ENCODE measurements at regions not wholly inside any gene's neighbourhood (a gene's known extent, or its start where the extent isn't known, plus 50 kb on each side); places are given as distances from the start of the nearest gene placed in this dataset.
A peak's percentile ranks its signal among the peaks of the same experiment; 100 is the strongest.

DNA sequence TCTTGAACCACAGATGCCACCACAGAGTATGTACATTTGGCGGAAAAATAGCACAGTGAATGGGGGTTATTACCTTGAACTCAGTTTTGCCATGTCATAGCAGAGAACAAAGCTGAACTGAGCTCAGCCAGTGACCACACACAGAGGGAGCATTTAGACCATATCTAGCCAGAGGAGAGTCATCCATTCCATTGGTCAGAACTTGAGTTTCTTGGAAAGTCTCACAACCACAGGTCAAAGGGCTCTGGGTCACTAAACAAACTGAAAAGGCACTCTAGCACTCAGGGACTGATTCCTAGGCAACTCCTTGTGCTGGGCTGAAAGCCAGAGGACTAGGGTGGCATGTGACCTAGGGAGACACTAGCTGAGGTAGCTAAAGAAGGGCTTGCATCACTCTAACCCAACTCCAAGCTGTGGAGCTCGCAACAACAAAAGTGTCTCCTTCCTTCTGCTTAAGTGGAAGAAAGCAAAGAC is 239.7 kb upstream of the SEMA3D start:
- no peak for TF ChIP-seq CTCF (IDR thresholded peaks at IDR 0.05)
- no peak for DNase-seq (ENCODE audit: low spot score)
- Mint-ChIP-seq H3K4me1 (ENCODE audit: low read depth) (no peaks in the 10 kb centered on the region), H3K4me3 (ENCODE audit: unreplicated experiment) (no peak overlapping the region), H3K9me3 (ENCODE audit: low read depth) (peaks cover 13% of the 10 kb centered on the region), H3K36me3 (ENCODE audit: low read depth) (peaks cover 2% of the 10 kb centered on the region), H3K27ac (ENCODE audit: unreplicated experiment) (no peak overlapping the region), H3K27me3 (ENCODE audit: low read depth) (no peaks in the 10 kb centered on the region)

DNA sequence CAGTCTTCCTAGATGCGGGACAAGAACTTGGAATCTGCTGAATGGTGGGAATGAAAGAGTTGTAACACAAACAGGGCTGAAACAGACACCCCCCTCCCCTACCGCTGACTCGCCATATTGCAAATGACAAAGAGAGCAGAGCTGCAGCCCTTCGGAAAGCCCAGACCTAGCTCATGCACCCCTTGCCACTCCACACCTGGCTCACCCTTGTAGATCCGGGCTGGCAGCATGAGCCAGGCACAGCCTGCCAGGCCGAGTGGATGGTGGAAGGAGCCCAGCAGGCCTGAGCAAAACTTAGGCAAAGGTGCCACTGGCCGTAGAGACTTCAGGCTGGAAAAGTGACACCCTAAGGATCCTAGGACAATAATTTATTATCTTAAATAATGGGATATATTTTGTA is 237.4 kb upstream of the SEMA3D start:
- TF ChIP-seq CTCF (IDR thresholded peaks at IDR 0.05), result no peak
- DNase-seq (ENCODE audit: low spot score), result peak; percentile 48
- Mint-ChIP-seq H3K36me3 (ENCODE audit: low read depth) (no peaks in the 10 kb centered on the region), H3K4me1 (ENCODE audit: low read depth) (no peaks in the 10 kb centered on the region), H3K27me3 (ENCODE audit: low read depth) (no peaks in the 10 kb centered on the region), H3K9me3 (ENCODE audit: low read depth) (peaks cover under 1% of the 10 kb centered on the region), H3K4me3 (ENCODE audit: unreplicated experiment) (no peak overlapping the region), H3K27ac (ENCODE audit: unreplicated experiment) (no peak overlapping the region)

- Mint-ChIP-seq H3K9me3 (ENCODE audit: low read depth) (no peaks in the 10 kb centered on the region), H3K27ac (ENCODE audit: unreplicated experiment) (no peak overlapping the region), H3K36me3 (ENCODE audit: low read depth) (no peaks in the 10 kb centered on the region), H3K27me3 (ENCODE audit: low read depth) (no peaks in the 10 kb centered on the region), H3K4me3 (ENCODE audit: unreplicated experiment) (no peak overlapping the region), H3K4me1 (ENCODE audit: low read depth) (no peaks in the 10 kb centered on the region)
- TF ChIP-seq CTCF (IDR thresholded peaks at IDR 0.05), result no peak
- peak; percentile 70 for DNase-seq (ENCODE audit: low spot score)
These were observed 236.5 kb upstream of the SEMA3D start for GRCh38 chr7:85423209-85423895.

DNA sequence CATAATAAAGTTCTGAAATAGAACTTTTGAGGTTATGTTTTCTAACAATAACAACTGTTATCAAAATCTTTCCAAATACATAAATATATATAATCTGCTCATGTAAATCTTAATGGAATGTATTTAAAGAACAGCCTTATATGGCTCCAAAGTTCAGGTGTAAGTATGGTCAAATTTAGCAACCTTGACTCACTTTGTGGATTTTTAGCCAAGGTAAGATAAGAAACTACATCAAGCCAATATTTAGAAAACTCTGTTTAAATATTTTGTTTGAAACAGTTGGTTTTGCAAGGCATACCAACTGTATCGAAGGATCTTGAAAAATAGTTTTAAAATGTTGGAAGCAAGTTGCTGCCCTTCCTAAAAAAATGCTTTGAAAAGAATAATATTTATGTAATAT is 228.9 kb upstream of the SEMA3D start:
- Mint-ChIP-seq H3K36me3 (ENCODE audit: low read depth) (no peaks in the 10 kb centered on the region), H3K27ac (ENCODE audit: unreplicated experiment) (no peak overlapping the region), H3K27me3 (ENCODE audit: low read depth) (peaks cover 2% of the 10 kb centered on the region), H3K4me3 (ENCODE audit: unreplicated experiment) (no peak overlapping the region), H3K9me3 (ENCODE audit: low read depth) (no peaks in the 10 kb centered on the region), H3K4me1 (ENCODE audit: low read depth) (no peaks in the 10 kb centered on the region)
- no peak for DNase-seq (ENCODE audit: low spot score)
- no peak for TF ChIP-seq CTCF (IDR thresholded peaks at IDR 0.05)

GRCh38 chr7:85413718-85414117 is 226.9 kb upstream of the SEMA3D start:
- Mint-ChIP-seq H3K4me3 (ENCODE audit: unreplicated experiment) (no peak overlapping the region), H3K27ac (ENCODE audit: unreplicated experiment) (no peak overlapping the region), H3K4me1 (ENCODE audit: low read depth) (no peaks in the 10 kb centered on the region), H3K36me3 (ENCODE audit: low read depth) (no peaks in the 10 kb centered on the region), H3K27me3 (ENCODE audit: low read depth) (peaks cover 2% of the 10 kb centered on the region), H3K9me3 (ENCODE audit: low read depth) (no peaks in the 10 kb centered on the region)
- no peak for TF ChIP-seq CTCF (IDR thresholded peaks at IDR 0.05)
- DNase-seq (ENCODE audit: low spot score), result no peak
